ENCODE measurements at regions not wholly inside any gene's neighbourhood (a gene's known extent, or its start where the extent isn't known, plus 50 kb on each side); places are given as distances from the start of the nearest gene placed in this dataset.

DNA sequence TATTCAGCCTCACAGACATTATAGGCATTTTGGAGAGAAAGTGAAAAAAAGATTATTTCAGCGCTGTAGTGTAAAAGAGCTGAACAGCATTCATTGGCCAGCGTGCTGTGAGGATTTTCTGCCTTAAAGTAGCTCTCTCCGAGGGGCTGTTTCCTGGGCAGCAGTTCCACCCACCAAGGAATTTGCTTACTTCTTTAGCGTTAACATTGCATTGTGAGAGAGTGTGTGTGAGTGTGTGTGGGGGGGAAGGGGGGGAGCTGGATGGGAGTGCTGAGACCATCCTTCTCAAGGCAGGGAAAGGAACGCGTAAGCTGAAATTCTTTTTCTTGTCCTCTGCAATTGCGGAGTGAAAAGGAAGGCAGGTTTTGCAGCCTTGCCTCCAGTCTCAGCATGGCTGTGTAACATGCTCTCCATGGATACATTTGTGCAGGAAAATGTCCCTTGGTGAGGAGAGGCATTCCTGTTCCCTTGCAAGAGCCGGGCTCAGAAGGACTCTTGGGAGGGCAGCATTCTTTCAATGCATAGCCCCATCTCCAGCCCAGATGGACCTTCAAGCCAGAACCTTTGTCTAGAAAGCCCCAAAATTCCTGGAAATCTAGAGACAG, 159.9 kb upstream of the NAV2 start:
- H3K4me1 ChIP-seq, result peaks cover 0 to 23% (median 3%) of the 10 kb centered on the region in 4 donors
- intact Hi-C loops (cut with DNase I; ENCODE audit: low total_unique reads), result loop anchor here (2.0 to 5.0 kb wide), 2 partner anchors 242 to 290 kb away; no protein-coding TSS in a partner anchor
- TF ChIP-seq EP300 (IDR thresholded peaks at IDR 0.05; ENCODE audit: low read depth) (no peak), POLR2A (IDR thresholded peaks at IDR 0.05) (no peak), POLR2AphosphoS5 (IDR thresholded peaks at IDR 0.05) (no peak)
- TF ChIP-seq, protein P1, sequence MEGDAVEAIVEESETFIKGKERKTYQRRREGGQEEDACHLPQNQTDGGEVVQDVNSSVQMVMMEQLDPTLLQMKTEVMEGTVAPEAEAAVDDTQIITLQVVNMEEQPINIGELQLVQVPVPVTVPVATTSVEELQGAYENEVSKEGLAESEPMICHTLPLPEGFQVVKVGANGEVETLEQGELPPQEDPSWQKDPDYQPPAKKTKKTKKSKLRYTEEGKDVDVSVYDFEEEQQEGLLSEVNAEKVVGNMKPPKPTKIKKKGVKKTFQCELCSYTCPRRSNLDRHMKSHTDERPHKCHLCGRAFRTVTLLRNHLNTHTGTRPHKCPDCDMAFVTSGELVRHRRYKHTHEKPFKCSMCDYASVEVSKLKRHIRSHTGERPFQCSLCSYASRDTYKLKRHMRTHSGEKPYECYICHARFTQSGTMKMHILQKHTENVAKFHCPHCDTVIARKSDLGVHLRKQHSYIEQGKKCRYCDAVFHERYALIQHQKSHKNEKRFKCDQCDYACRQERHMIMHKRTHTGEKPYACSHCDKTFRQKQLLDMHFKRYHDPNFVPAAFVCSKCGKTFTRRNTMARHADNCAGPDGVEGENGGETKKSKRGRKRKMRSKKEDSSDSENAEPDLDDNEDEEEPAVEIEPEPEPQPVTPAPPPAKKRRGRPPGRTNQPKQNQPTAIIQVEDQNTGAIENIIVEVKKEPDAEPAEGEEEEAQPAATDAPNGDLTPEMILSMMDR (IDR thresholded peaks at IDR 0.05), result no peak
- H3K36me3 ChIP-seq, result no peaks in the 10 kb centered on the region
- no peak overlapping the region for H3K27ac ChIP-seq
- DNase-seq, result no peak
- in situ Hi-C loops (cut with MboI; ENCODE audit: low pct_ligation_motif_present in 1 of 4, low pct_unique_long_range_greater_than_20kb in 1 of 4, low sequenced_read_pairs in 3 of 4), result loop anchor here in 3 of 4 donors (10.0 to 25.0 kb wide), 5 partner anchors 238 to 810 kb away; partner anchors contain the start of genes HTATIP2 (in 1 of the 3) and MRGPRX2 (in 1 of the 3)
- WGBS, 2 donors (ENCODE audit: low coverage in 1 of 2), result 73% methylated on average over 8 of the region's 8 CpGs; no CpG with 5 or more reads in 1 of the 2 donors
- no peak overlapping the region for H3K4me3 ChIP-seq
- H3K27me3 ChIP-seq, result no peaks in the 10 kb centered on the region
- H3K9me3 ChIP-seq, result no peaks in the 10 kb centered on the region

DNA sequence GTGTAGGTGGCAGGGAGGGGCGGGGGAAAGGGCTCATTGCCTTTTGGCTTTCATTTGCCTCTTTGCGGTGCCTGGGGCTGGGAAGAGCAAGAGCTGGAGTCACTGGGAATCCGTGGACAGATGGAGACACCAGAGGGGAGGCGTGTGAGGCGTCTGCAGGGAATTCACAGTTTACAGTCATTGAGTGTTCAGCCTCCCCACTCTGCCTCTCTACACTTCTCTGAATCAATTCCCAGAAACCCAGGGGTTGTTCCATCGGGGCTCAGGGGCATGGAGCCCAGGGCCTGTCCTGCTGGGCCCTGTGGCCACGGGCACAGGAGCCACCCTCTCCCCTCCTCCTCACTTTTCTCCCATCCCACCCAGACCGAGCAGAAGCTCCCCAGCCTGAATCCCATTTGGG, 160.5 kb upstream of the NAV2 start:
- H3K9me3 ChIP-seq, result no peaks in the 10 kb centered on the region
- H3K4me1 ChIP-seq, result peaks cover 0 to 23% (median 3%) of the 10 kb centered on the region in 4 donors
- no peaks in the 10 kb centered on the region for H3K27me3 ChIP-seq
- intact Hi-C loops (cut with DNase I; ENCODE audit: low total_unique reads) (loop anchor here (2.0 to 5.0 kb wide), 2 partner anchors 241 to 290 kb away; no protein-coding TSS in a partner anchor), in situ Hi-C loops (cut with MboI; ENCODE audit: low pct_ligation_motif_present in 1 of 4, low pct_unique_long_range_greater_than_20kb in 1 of 4, low sequenced_read_pairs in 3 of 4) (loop anchor here in 3 of 4 donors (10.0 to 25.0 kb wide), 5 partner anchors 237 to 810 kb away; partner anchors contain the start of genes HTATIP2 (in 1 of the 3) and MRGPRX2 (in 1 of the 3))
- H3K36me3 ChIP-seq, result no peaks in the 10 kb centered on the region
- no peak overlapping the region for H3K4me3 ChIP-seq
- TF ChIP-seq, protein P1 (IDR thresholded peaks at IDR 0.05), result no peak
- TF ChIP-seq POLR2A (IDR thresholded peaks at IDR 0.05) (no peak), EP300 (IDR thresholded peaks at IDR 0.05; ENCODE audit: low read depth) (no peak), POLR2AphosphoS5 (IDR thresholded peaks at IDR 0.05) (no peak)
- WGBS, 2 donors (ENCODE audit: low coverage in 1 of 2), result 78 to 100% methylated on average over 2 to 8 of the region's 8 CpGs
- H3K27ac ChIP-seq, result no peak overlapping the region
- DNase-seq, result no peak

DNA sequence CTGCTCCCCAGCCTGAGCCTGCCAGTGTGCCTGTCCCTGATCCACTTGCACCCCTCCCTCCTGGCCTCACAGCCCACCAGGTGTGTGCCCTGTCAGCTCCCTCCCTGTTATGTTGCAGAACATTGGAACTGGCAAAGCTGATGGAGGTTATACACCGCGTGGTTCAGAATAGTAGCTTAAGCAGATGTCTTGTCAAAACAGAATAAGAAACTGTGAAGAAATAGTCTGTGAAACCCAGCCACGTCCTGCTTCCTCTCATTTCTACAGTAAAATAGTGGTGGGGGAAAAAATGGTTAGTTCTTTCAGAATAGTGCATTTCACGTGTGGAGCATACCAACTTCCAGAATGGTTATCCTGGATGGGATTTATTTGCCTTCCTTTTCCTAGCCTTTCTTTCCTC, 161.2 kb upstream of the NAV2 start:
- TF ChIP-seq, protein P1 (IDR thresholded peaks at IDR 0.05), result no peak
- no peak for TF ChIP-seq POLR2A (IDR thresholded peaks at IDR 0.05)
- no peak for TF ChIP-seq POLR2AphosphoS5 (IDR thresholded peaks at IDR 0.05)
- TF ChIP-seq EP300 (IDR thresholded peaks at IDR 0.05; ENCODE audit: low read depth), result no peak
- Histone ChIP-seq H3K4me1 (peaks cover 0 to 23% (median 3%) of the 10 kb centered on the region in 4 donors), H3K9me3 (no peaks in the 10 kb centered on the region), H3K27me3 (no peaks in the 10 kb centered on the region), H3K36me3 (no peaks in the 10 kb centered on the region), H3K27ac (no peak overlapping the region), H3K4me3 (no peak overlapping the region)
- intact Hi-C loops (cut with DNase I; ENCODE audit: low total_unique reads) (loop anchor here (5.0 kb wide), 1 partner anchor 289 kb away; no protein-coding TSS in a partner anchor), in situ Hi-C loops (cut with MboI; ENCODE audit: low pct_ligation_motif_present in 1 of 4, low pct_unique_long_range_greater_than_20kb in 1 of 4, low sequenced_read_pairs in 3 of 4) (loop anchor here in 3 of 4 donors (10.0 to 25.0 kb wide), 5 partner anchors 237 to 811 kb away; partner anchors contain the start of genes HTATIP2 (in 1 of the 3) and MRGPRX2 (in 1 of the 3))
- DNase-seq, result no peak
- 67 to 83% methylated on average over 1 to 4 of the region's 4 CpGs for WGBS, 2 donors (ENCODE audit: low coverage in 1 of 2)

DNA sequence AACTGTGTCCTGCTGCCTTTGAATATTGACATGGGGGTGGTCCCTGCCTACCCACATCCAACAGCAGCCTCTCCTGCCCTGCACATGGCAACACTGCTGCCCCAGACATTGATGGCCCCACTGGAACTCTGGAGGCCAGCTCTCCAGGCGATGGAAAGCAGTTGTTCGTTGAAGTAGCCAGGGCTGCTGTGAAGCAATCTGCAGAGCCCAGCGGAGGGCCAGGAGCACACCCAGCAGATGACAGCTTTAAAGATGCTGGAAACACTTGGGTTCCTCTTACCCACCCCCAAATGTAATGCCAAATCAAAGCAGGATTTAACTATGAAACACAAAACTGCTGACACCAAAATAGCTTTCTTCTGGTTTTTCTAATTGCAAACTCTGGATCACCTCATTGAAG, 165.6 kb upstream of the NAV2 start:
- intact Hi-C loops (cut with DNase I; ENCODE audit: low total_unique reads), result loop anchor here (10.0 kb wide), 1 partner anchor 482 kb away; the partner anchor contains the start of gene MRGPRX2
- Histone ChIP-seq H3K36me3 (no peaks in the 10 kb centered on the region), H3K27me3 (no peaks in the 10 kb centered on the region), H3K4me1 (no peaks in the 10 kb centered on the region), H3K4me3 (no peak overlapping the region), H3K27ac (no peak overlapping the region), H3K9me3 (no peaks in the 10 kb centered on the region)
- no peak for DNase-seq
- TF ChIP-seq, protein P1 (IDR thresholded peaks at IDR 0.05), result no peak
- TF ChIP-seq EP300 (IDR thresholded peaks at IDR 0.05; ENCODE audit: low read depth) (no peak), POLR2A (IDR thresholded peaks at IDR 0.05) (no peak), POLR2AphosphoS5 (IDR thresholded peaks at IDR 0.05) (no peak)
- in situ Hi-C loops (cut with MboI; ENCODE audit: low pct_ligation_motif_present in 1 of 4, low pct_unique_long_range_greater_than_20kb in 1 of 4, low sequenced_read_pairs in 3 of 4), result loop anchor here in 2 of 4 donors (25.0 kb wide), 2 partner anchors 235 to 485 kb away; partner anchors contain the start of gene MRGPRX2 (in 2 of the 2)
- WGBS, 2 donors (ENCODE audit: low coverage in 1 of 2), result 91 to 100% methylated on average over 1 to 3 of the region's 3 CpGs

All from transverse colon (tissue), 4 donors.